ENCODE measurements at regions not wholly inside any gene's neighbourhood (a gene's known extent, or its start where the extent isn't known, plus 50 kb on each side); places are given as distances from the start of the nearest gene placed in this dataset.

DNA sequence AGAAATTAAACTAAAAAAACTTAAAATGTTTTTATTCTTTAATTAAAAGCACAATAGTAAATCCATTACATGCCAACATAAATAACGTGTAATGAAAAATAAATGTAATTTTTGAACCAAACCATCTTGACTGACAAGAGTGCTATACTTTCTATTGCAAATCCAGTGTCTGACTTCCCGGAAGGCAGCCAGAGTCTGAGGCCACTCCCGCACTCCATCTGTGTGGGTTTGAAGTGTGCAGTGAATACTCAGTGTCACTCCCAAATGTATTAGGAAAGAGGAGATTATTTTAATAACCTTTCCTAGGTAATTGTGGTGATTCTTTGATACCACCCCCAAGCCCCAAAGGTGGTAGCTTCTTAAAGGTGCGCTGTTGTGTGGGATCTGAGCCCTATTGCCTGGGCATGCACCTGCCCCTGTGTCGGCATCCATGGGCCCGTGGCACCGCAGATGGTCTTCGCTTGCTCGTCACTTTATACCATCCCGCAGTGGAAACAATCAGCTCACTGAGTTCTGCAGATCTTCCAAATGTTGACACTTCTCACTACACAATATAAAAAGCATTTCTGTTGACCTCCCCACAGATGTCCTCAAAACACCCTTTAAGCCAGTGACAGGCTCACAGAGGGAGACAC lies 391.2 kb downstream of the THBS2 start:
- no peak for TF ChIP-seq POLR2A (IDR thresholded peaks at IDR 0.05)
- TF ChIP-seq, protein P1, sequence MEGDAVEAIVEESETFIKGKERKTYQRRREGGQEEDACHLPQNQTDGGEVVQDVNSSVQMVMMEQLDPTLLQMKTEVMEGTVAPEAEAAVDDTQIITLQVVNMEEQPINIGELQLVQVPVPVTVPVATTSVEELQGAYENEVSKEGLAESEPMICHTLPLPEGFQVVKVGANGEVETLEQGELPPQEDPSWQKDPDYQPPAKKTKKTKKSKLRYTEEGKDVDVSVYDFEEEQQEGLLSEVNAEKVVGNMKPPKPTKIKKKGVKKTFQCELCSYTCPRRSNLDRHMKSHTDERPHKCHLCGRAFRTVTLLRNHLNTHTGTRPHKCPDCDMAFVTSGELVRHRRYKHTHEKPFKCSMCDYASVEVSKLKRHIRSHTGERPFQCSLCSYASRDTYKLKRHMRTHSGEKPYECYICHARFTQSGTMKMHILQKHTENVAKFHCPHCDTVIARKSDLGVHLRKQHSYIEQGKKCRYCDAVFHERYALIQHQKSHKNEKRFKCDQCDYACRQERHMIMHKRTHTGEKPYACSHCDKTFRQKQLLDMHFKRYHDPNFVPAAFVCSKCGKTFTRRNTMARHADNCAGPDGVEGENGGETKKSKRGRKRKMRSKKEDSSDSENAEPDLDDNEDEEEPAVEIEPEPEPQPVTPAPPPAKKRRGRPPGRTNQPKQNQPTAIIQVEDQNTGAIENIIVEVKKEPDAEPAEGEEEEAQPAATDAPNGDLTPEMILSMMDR (IDR thresholded peaks at IDR 0.05): no peak
- no peak for TF ChIP-seq POLR2AphosphoS5 (IDR thresholded peaks at IDR 0.05)
- TF ChIP-seq EP300 (IDR thresholded peaks at IDR 0.05): no peak

Measured in gastroesophageal sphincter (tissue), 3 donors.